Gastroesophageal sphincter (tissue), 3 donors: ENCODE measurements at regions not wholly inside any gene's neighbourhood (a gene's known extent, or its start where the extent isn't known, plus 50 kb on each side); places are given as distances from the start of the nearest gene placed in this dataset.

Source experiments
- CTCF ChIP-seq, 4 experiments: fragments of 200-600 bp in 2 of 4; fragments of 450-650 bp in 2 of 4; sonication (generic) in 1 of 4; IDR thresholded peaks; one replicate each; pipeline ENCODE4 v1.5.1; 2017 to 2019; ENCODE audit warnings: antibody characterized with exemption in 4 of 4, mild to moderate bottlenecking in 2 of 4, moderate library complexity in 2 of 4
- POLR2AphosphoS5 ChIP-seq: sonication (generic); formaldehyde crosslinking; IDR thresholded peaks from one replicate; pipeline ENCODE4 v1.6.1; 2017; ENCODE audit warnings: antibody characterized with exemption

DNA sequence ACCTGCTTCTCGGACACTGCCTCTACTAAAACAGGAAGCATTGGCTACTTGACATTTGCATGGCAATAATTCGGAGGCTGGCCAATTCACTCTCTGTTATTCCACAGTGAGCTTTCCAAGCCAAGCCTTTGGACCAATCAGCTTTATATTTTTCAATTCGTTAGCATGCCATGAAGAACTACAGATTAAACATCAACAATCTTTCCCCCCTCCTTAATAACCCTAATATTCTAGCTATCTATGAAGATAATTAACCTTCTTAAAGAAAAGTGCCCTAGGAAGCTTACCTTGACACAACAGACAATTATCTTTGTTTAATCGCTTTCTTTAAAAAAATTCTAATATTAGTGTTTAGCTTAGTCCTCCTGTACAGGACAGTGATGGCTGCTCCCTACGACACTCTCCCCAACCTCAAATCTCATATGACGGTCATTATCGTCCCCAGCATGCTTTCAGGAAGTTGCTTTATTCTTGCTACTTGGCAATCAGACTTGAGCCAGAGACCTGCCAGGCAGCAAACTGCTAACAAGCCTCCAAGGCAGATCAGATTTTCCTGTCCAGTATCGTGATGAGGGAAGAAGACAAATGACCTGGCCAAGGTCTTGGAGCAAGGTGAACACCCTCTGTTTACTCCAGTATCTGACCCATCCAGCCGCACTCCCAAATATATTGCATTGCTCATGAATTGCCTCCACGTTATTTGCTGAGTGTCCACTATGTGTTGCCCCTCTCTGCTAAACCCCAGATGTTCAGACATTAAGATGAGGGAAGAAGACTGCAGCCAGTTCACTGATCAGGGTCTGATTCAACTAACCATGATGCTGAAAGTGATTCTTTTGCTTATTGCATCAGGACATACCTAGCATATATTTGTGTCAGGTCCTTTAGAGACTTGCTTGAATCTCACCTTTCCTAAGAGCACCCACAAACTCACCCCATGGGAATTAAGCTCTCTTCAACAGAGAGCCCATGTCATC is 68.1 kb upstream of the LPP start:
- TF ChIP-seq CTCF (IDR thresholded peaks at IDR 0.05) (no peak), POLR2AphosphoS5 (no peak)
